ENCODE measurements at regions not wholly inside any gene's neighbourhood (a gene's known extent, or its start where the extent isn't known, plus 50 kb on each side); places are given as distances from the start of the nearest gene placed in this dataset.

DNA sequence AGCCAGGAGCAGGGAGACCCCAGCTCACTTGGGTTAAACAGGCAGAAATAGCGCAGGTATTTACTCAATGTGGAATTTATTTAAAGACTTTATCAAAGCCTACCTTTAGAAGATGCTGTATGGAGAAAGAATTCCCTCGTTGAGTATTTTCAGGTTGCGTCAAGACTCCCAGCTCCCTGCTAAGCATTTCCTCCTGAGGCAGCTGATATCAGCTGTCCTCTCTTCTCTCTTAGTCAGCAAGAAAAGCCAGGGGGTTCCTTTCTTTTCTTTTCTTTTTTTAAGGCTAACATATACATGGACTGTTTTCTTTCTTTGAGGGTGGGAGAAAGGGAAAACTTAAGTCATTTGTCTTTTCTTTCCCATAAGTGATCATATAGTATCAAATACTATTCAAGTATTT lies 125.8 kb upstream of the POU2AF2 start:
- no peak for DNase-seq
- no peaks in the 10 kb centered on the region for H3K79me2 ChIP-seq (ENCODE audit: low read length)
- H3K36me3 ChIP-seq (replicated peaks; ENCODE audit: insufficient read depth, low read length) = no peaks in the 10 kb centered on the region
- no peak overlapping the region for H3K27ac ChIP-seq (ENCODE audit: low read length)
- H3K4me2 ChIP-seq (ENCODE audit: low read depth, low read length) = no peak overlapping the region
- H3K4me3 ChIP-seq (ENCODE audit: low read length) = no peak overlapping the region
- H3K4me1 ChIP-seq (ENCODE audit: low read length) = peaks cover 19% of the 10 kb centered on the region
- no peak overlapping the region for H2AFZ ChIP-seq (ENCODE audit: low read length)
- H3F3A ChIP-seq (ENCODE audit: insufficient read depth, low read length) = peaks cover 15% of the 10 kb centered on the region
- TF ChIP-seq EZH2phosphoT487 (IDR thresholded peaks at IDR 0.05; ENCODE audit: low read length) = no peak
- TF ChIP-seq, protein P1, sequence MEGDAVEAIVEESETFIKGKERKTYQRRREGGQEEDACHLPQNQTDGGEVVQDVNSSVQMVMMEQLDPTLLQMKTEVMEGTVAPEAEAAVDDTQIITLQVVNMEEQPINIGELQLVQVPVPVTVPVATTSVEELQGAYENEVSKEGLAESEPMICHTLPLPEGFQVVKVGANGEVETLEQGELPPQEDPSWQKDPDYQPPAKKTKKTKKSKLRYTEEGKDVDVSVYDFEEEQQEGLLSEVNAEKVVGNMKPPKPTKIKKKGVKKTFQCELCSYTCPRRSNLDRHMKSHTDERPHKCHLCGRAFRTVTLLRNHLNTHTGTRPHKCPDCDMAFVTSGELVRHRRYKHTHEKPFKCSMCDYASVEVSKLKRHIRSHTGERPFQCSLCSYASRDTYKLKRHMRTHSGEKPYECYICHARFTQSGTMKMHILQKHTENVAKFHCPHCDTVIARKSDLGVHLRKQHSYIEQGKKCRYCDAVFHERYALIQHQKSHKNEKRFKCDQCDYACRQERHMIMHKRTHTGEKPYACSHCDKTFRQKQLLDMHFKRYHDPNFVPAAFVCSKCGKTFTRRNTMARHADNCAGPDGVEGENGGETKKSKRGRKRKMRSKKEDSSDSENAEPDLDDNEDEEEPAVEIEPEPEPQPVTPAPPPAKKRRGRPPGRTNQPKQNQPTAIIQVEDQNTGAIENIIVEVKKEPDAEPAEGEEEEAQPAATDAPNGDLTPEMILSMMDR (IDR thresholded peaks at IDR 0.05; ENCODE audit: low read length) = no peak
- TF ChIP-seq EZH2 (optimal IDR thresholded peaks at IDR 0.05; ENCODE audit: low read depth, low read length) = no peak
- no peaks in the 10 kb centered on the region for H3K9me3 ChIP-seq (replicated peaks; ENCODE audit: insufficient read depth, low read length)
- H3K9ac ChIP-seq (ENCODE audit: low read length) = no peak overlapping the region
- no peaks in the 10 kb centered on the region for H3K9me2 ChIP-seq (replicated peaks; ENCODE audit: insufficient read depth, low read length)
- H3K27me3 ChIP-seq (replicated peaks; ENCODE audit: insufficient read depth, low read length) = no peaks in the 10 kb centered on the region
- H4K20me1 ChIP-seq (ENCODE audit: insufficient read depth, low read length) = no peaks in the 10 kb centered on the region

DNA sequence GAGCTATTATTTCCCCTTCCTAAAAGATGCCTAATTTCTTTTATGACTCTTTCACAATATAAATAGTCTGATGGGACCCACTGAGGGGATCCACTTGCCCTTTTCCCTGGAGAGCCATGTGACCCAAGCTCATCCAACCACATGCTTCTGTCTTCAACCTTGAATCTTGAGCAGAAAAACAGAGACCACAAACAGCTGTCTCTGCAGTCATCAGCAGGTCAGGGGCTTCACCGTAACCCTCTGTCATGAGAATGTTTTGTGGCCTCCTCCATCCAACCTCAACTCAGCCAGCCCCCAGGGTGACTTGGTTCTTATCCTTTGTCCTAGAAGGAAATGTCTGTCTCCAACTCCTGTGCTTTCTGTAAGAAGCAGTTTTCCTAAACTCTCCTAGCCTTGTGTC lies 129.6 kb upstream of the POU2AF2 start:
- H3K79me2 ChIP-seq (ENCODE audit: low read length) = no peaks in the 10 kb centered on the region
- H3K9me3 ChIP-seq (replicated peaks; ENCODE audit: insufficient read depth, low read length) = no peaks in the 10 kb centered on the region
- TF ChIP-seq EZH2phosphoT487 (IDR thresholded peaks at IDR 0.05; ENCODE audit: low read length) = no peak
- TF ChIP-seq EZH2 (optimal IDR thresholded peaks at IDR 0.05; ENCODE audit: low read depth, low read length) = no peak
- TF ChIP-seq, protein P1 (IDR thresholded peaks at IDR 0.05; ENCODE audit: low read length) = no peak
- H3K9ac ChIP-seq (ENCODE audit: low read length) = no peak overlapping the region
- H3K4me2 ChIP-seq (ENCODE audit: low read depth, low read length) = no peak overlapping the region
- no peaks in the 10 kb centered on the region for H4K20me1 ChIP-seq (ENCODE audit: insufficient read depth, low read length)
- H3K9me2 ChIP-seq (replicated peaks; ENCODE audit: insufficient read depth, low read length) = no peaks in the 10 kb centered on the region
- no peak overlapping the region for H3K4me3 ChIP-seq (ENCODE audit: low read length)
- H3F3A ChIP-seq (ENCODE audit: insufficient read depth, low read length) = no peaks in the 10 kb centered on the region
- no peak overlapping the region for H2AFZ ChIP-seq (ENCODE audit: low read length)
- no peaks in the 10 kb centered on the region for H3K27me3 ChIP-seq (replicated peaks; ENCODE audit: insufficient read depth, low read length)
- no peak overlapping the region for H3K27ac ChIP-seq (ENCODE audit: low read length)
- H3K4me1 ChIP-seq (ENCODE audit: low read length) = no peaks in the 10 kb centered on the region
- DNase-seq = no peak
- no peaks in the 10 kb centered on the region for H3K36me3 ChIP-seq (replicated peaks; ENCODE audit: insufficient read depth, low read length)

DNA sequence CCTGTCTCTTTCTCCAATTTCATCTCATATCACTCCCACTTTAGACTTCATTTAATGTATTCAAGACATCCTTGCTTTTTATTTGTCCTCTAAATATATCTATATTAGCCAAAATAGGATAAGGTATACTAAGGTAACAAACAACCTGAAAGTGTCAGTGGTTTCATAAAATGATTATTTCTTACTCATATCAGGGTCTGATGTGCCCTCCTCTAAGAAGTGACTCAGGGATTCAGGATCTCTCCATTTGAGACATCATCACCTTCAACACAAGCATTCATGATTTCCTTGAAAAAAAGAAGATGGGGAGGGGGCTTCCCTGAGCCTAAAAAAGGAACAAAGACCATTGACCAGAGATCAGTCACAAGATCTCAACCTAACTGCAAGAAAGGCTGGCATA lies 131.4 kb upstream of the POU2AF2 start:
- no peaks in the 10 kb centered on the region for H3F3A ChIP-seq (ENCODE audit: insufficient read depth, low read length)
- H3K4me3 ChIP-seq (ENCODE audit: low read length) = no peak overlapping the region
- TF ChIP-seq EZH2phosphoT487 (IDR thresholded peaks at IDR 0.05; ENCODE audit: low read length) (no peak), EZH2 (optimal IDR thresholded peaks at IDR 0.05; ENCODE audit: low read depth, low read length) (no peak)
- H2AFZ ChIP-seq (ENCODE audit: low read length) = no peak overlapping the region
- H3K36me3 ChIP-seq (replicated peaks; ENCODE audit: insufficient read depth, low read length) = no peaks in the 10 kb centered on the region
- no peaks in the 10 kb centered on the region for H3K4me1 ChIP-seq (ENCODE audit: low read length)
- no peaks in the 10 kb centered on the region for H3K27me3 ChIP-seq (replicated peaks; ENCODE audit: insufficient read depth, low read length)
- H3K79me2 ChIP-seq (ENCODE audit: low read length) = no peaks in the 10 kb centered on the region
- no peak overlapping the region for H3K27ac ChIP-seq (ENCODE audit: low read length)
- no peaks in the 10 kb centered on the region for H4K20me1 ChIP-seq (ENCODE audit: insufficient read depth, low read length)
- no peak overlapping the region for H3K4me2 ChIP-seq (ENCODE audit: low read depth, low read length)
- H3K9ac ChIP-seq (ENCODE audit: low read length) = no peak overlapping the region
- no peaks in the 10 kb centered on the region for H3K9me3 ChIP-seq (replicated peaks; ENCODE audit: insufficient read depth, low read length)
- H3K9me2 ChIP-seq (replicated peaks; ENCODE audit: insufficient read depth, low read length) = no peaks in the 10 kb centered on the region
- DNase-seq = no peak

DNA sequence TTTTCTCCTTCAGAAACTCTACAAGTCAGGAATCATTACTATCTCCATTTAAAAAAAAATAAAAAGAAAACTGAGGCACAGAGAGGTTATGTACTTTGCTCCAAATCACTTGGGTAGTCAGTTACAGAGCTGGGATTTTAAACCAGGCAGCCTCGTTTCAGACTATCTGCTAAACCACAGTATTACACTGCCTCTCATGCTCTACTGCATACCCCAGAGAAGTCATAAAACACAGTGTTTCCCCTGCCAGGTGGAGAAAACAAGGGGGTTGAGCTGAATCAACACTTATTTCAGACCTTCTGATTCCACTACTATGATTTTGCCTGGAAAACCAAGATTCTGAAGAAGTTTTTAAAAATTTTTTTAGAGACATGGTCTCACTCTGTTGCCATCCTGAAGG lies 132.9 kb upstream of the POU2AF2 start:
- Histone ChIP-seq H3K27me3 (replicated peaks; ENCODE audit: insufficient read depth, low read length) (no peaks in the 10 kb centered on the region), H3K27ac (ENCODE audit: low read length) (no peak overlapping the region), H3K9me3 (replicated peaks; ENCODE audit: insufficient read depth, low read length) (no peaks in the 10 kb centered on the region), H3K4me2 (ENCODE audit: low read depth, low read length) (no peak overlapping the region), H3F3A (ENCODE audit: insufficient read depth, low read length) (no peaks in the 10 kb centered on the region), H3K36me3 (replicated peaks; ENCODE audit: insufficient read depth, low read length) (no peaks in the 10 kb centered on the region), H4K20me1 (ENCODE audit: insufficient read depth, low read length) (no peaks in the 10 kb centered on the region), H3K9me2 (replicated peaks; ENCODE audit: insufficient read depth, low read length) (no peaks in the 10 kb centered on the region), H3K4me3 (ENCODE audit: low read length) (no peak overlapping the region), H3K79me2 (ENCODE audit: low read length) (no peaks in the 10 kb centered on the region), H2AFZ (ENCODE audit: low read length) (no peak overlapping the region), H3K9ac (ENCODE audit: low read length) (no peak overlapping the region), H3K4me1 (ENCODE audit: low read length) (no peaks in the 10 kb centered on the region)
- DNase-seq = no peak
- TF ChIP-seq, protein P1 (IDR thresholded peaks at IDR 0.05; ENCODE audit: low read length) = no peak
- TF ChIP-seq EZH2 (optimal IDR thresholded peaks at IDR 0.05; ENCODE audit: low read depth, low read length) = no peak
- TF ChIP-seq EZH2phosphoT487 (IDR thresholded peaks at IDR 0.05; ENCODE audit: low read length) = no peak

All from MM.1S (cell line).